A549 (cell line): ENCODE measurements at regions not wholly inside any gene's neighbourhood (a gene's known extent, or its start where the extent isn't known, plus 50 kb on each side); places are given as distances from the start of the nearest gene placed in this dataset.

Experiments
- ATAC-seq, 2 experiments: fragments of 200-7000 bp in 1 of 2; fragments of >200 bp in 1 of 2; cut with Nextera tagmentation in 1 of 2; cut with Tn5 transposase in 1 of 2; 3 replicates each; pipeline versions ENCODE4 v1.8.0 to v1.9.1; 2018 to 2020; ENCODE audit warnings: mild to moderate bottlenecking in 1 of 2, moderate library complexity in 1 of 2
- CTCF ChIA-PET: fragments of 300-600 bp; sonication (Branson Sonifier 250); formaldehyde crosslinking; extraction: SDS; loops from one replicate; lab custom pipeline; 2021; ENCODE audit warnings: antibody characterized with exemption, inconsistent platforms; lab: Yijun Ruan, JAX
- POLR2A ChIA-PET: fragments of 350-600 bp; formaldehyde crosslinking; extraction: SDS; loops from one replicate; lab custom pipeline; 2021; ENCODE audit warnings: antibody characterized with exemption, inconsistent platforms; lab: Yijun Ruan, JAX
- DNase-seq, 2 experiments: peaks; one replicate each; pipeline versions ENCODE4 v3.0.0 to v3.0.0-alpha.2; 2011 to 2016; ENCODE audit warnings: low read depth in 1 of 2, low spot score in 1 of 2
- FAIRE-seq: peaks from 2 replicates; lab custom pipeline; 2011; peaks lifted over from hg19 to GRCh38; lab: Jason Lieb, UNC
- H3K27ac ChIP-seq, 2 experiments: fragments of >200 bp; sonication (Bioruptor Twin); formaldehyde crosslinking; 3 replicates each; pipeline ENCODE4 v1.5.1; 2016 to 2017
- H3K4me1 ChIP-seq: fragments of >200 bp; sonication (Bioruptor Twin); formaldehyde crosslinking; 3 replicates; pipeline ENCODE4 v1.6.1; 2016
- H3K4me2 ChIP-seq: fragments of >200 bp; sonication (Bioruptor Twin); formaldehyde crosslinking; 3 replicates; pipeline ENCODE4 v1.6.1; 2016
- H3K4me3 ChIP-seq: fragments of >200 bp; sonication (Bioruptor Twin); formaldehyde crosslinking; 3 replicates; pipeline ENCODE4 v1.5.1; 2016
- H3K9me3 ChIP-seq: fragments of >200 bp; sonication (Bioruptor Twin); formaldehyde crosslinking; 3 replicates; pipeline ENCODE4 v1.6.1; 2016
- BHLHE40 ChIP-seq: IDR thresholded peaks from 2 replicates; pipeline ENCODE4 v1.6.1; 2012; ENCODE audit warnings: low read depth, low read length, inconsistent platforms
- CEBPB ChIP-seq, 2 experiments: fragments of >200 bp in 1 of 2; sonication (Bioruptor Twin) in 1 of 2; formaldehyde crosslinking in 1 of 2; IDR thresholded peaks; 2 replicates each; pipeline ENCODE4 v1.6.1; 2012 to 2016
- CHD2 ChIP-seq: fragments of 150-350 bp; IDR thresholded peaks from 2 replicates; pipeline ENCODE4 v1.6.1; 2014; ENCODE audit warnings: low read length; ENCODE audit not compliant: partially characterized antibody
- EHF ChIP-seq: fragments of 250-450 bp; sonication (Bioruptor Pico); IDR thresholded peaks from 2 replicates; pipeline ENCODE4 v1.5.0; 2020; ENCODE audit warnings: mild to moderate bottlenecking
- EHMT2 ChIP-seq: fragments of 200-600 bp; sonication (generic); IDR thresholded peaks from 2 replicates; pipeline ENCODE4 v1.6.1; 2016; ENCODE audit warnings: antibody characterized with exemption, low read depth, mild to moderate bottlenecking, moderate library complexity
- EP300 ChIP-seq, 2 experiments: fragments of >200 bp; sonication (Bioruptor Twin); formaldehyde crosslinking; IDR thresholded peaks; 2 replicates in 1 of 2; 3 replicates in 1 of 2; pipeline ENCODE4 v1.6.1; 2016 to 2017
- ESRRA ChIP-seq: fragments of 150-350 bp; IDR thresholded peaks from 2 replicates; pipeline ENCODE4 v1.6.1; 2014; ENCODE audit warnings: mild to moderate bottlenecking, low read length, borderline replicate concordance
- FOSB ChIP-seq: fragments of 250-450 bp; sonication (Bioruptor Pico); IDR thresholded peaks from 2 replicates; pipeline ENCODE4 v1.5.0; 2020; ENCODE audit warnings: mild to moderate bottlenecking, moderate library complexity
- FOSL2 ChIP-seq, 2 experiments: fragments of 450-650 bp in 1 of 2; fragments of >200 bp in 1 of 2; sonication (Bioruptor Twin) in 1 of 2; formaldehyde crosslinking; IDR thresholded peaks; 2 replicates each; pipeline versions ENCODE4 v1.5.0 to v1.6.1; 2016 to 2020; ENCODE audit warnings: mild to moderate bottlenecking in 1 of 2, moderate library complexity in 1 of 2
- HOXA7 ChIP-seq: fragments of 250-450 bp; sonication (Bioruptor Pico); IDR thresholded peaks from 2 replicates; pipeline ENCODE4 v1.5.0; 2020; ENCODE audit warnings: mild to moderate bottlenecking, moderate library complexity
- HOXB13 ChIP-seq: fragments of 250-450 bp; sonication (Bioruptor Pico); IDR thresholded peaks from 2 replicates; pipeline ENCODE4 v1.5.0; 2020; ENCODE audit warnings: low read depth, mild to moderate bottlenecking, moderate library complexity
- JUN ChIP-seq, 2 experiments: fragments of >200 bp; sonication (Bioruptor Twin); formaldehyde crosslinking; IDR thresholded peaks; 2 replicates in 1 of 2; 3 replicates in 1 of 2; pipeline ENCODE4 v1.6.1; 2016 to 2017
- JUNB ChIP-seq: fragments of >200 bp; sonication (Bioruptor Twin); formaldehyde crosslinking; IDR thresholded peaks from 2 replicates; pipeline ENCODE4 v1.6.1; 2016
- MAFK ChIP-seq: fragments of 450-650 bp; IDR thresholded peaks from 2 replicates; pipeline ENCODE4 v1.6.1; 2014; ENCODE audit not compliant: partially characterized antibody
- MAZ ChIP-seq: fragments of 150-350 bp; IDR thresholded peaks from 2 replicates; pipeline ENCODE4 v1.6.1; 2014; ENCODE audit warnings: antibody characterized with exemption, low read depth, low read length, borderline replicate concordance
- MYC ChIP-seq: IDR thresholded peaks from 2 replicates; pipeline ENCODE4 v1.6.1; 2012; ENCODE audit warnings: mild to moderate bottlenecking, inconsistent platforms, low read length, improper control_type of control experiment, borderline replicate concordance
- NFE2L2 ChIP-seq: fragments of 150-350 bp; conservative IDR thresholded peaks from 2 replicates; pipeline ENCODE4 v1.6.1; 2014; ENCODE audit warnings: low read length
- NPAS2 ChIP-seq: fragments of 250-450 bp; sonication (Bioruptor Pico); IDR thresholded peaks from 2 replicates; pipeline ENCODE4 v1.8.0; 2022; ENCODE audit warnings: mild to moderate bottlenecking, moderate library complexity, borderline replicate concordance
- NR3C1 ChIP-seq: fragments of >200 bp; sonication (Bioruptor Twin); formaldehyde crosslinking; IDR thresholded peaks from 3 replicates; pipeline ENCODE4 v1.6.1; 2017
- PHF8 ChIP-seq: fragments of 200-600 bp; sonication (generic); IDR thresholded peaks from 2 replicates; pipeline ENCODE4 v1.6.1; 2016; ENCODE audit warnings: low read depth, mild to moderate bottlenecking, antibody characterized with exemption, moderate library complexity, borderline replicate concordance
- POLR2AphosphoS2 ChIP-seq: conservative IDR thresholded peaks from 2 replicates; pipeline ENCODE4 v1.6.1; 2012; ENCODE audit warnings: low read length, improper control_type of control experiment, inconsistent platforms
- RFX5 ChIP-seq: fragments of 450-650 bp; IDR thresholded peaks from 2 replicates; pipeline ENCODE4 v1.7.1; 2014; ENCODE audit warnings: antibody characterized with exemption, mild to moderate bottlenecking, moderate library complexity
- RNF2 ChIP-seq: fragments of 200-600 bp; sonication (generic); IDR thresholded peaks from 2 replicates; pipeline ENCODE4 v1.6.1; 2016; ENCODE audit warnings: low read depth, mild to moderate bottlenecking, antibody characterized with exemption, moderate library complexity, borderline replicate concordance
- SMC3 ChIP-seq: fragments of >200 bp; sonication (Bioruptor Twin); formaldehyde crosslinking; IDR thresholded peaks from 3 replicates; pipeline ENCODE4 v1.6.1; 2018; ENCODE audit warnings: inconsistent platforms
- SREBF2 ChIP-seq: fragments of 450-650 bp; IDR thresholded peaks from 2 replicates; pipeline ENCODE4 v1.6.1; 2014; ENCODE audit warnings: mild to moderate bottlenecking, moderate library complexity
- TFCP2L1 ChIP-seq: fragments of 250-450 bp; sonication (Bioruptor Pico); IDR thresholded peaks from 2 replicates; pipeline ENCODE4 v1.5.0; 2021; ENCODE audit warnings: mild to moderate bottlenecking
- ZC3H11A ChIP-seq: fragments of 450-650 bp; IDR thresholded peaks from 2 replicates; pipeline ENCODE4 v1.6.1; 2014; ENCODE audit warnings: antibody characterized with exemption, mild to moderate bottlenecking
- ZNF302 ChIP-seq: fragments of 250-450 bp; sonication (Bioruptor Pico); IDR thresholded peaks from 2 replicates; pipeline ENCODE4 v1.9.0; 2021; ENCODE audit warnings: inconsistent platforms, mild to moderate bottlenecking, moderate library complexity
- WGBS: methylation state at CpG from one replicate; pipeline ENCODE4 v1.1.6; 2017; ENCODE audit errors: missing lambda C conversion rate; 5-methylcytosine and 5-hydroxymethylcytosine counted together
- TF ChIP-seq, protein P1 (sequence below): fragments of 250-450 bp; sonication (Bioruptor Pico); IDR thresholded peaks from 2 replicates; pipeline ENCODE4 v1.5.0; 2021; ENCODE audit warnings: mild to moderate bottlenecking, moderate library complexity, borderline replicate concordance
- TF ChIP-seq, protein P2 (sequence below): fragments of 200-600 bp; sonication (generic); IDR thresholded peaks from 2 replicates; pipeline ENCODE4 v1.6.1; 2016; ENCODE audit warnings: antibody characterized with exemption, mild to moderate bottlenecking, moderate library complexity
- TF ChIP-seq, protein P3 (sequence below): fragments of >200 bp; sonication (Bioruptor Twin); formaldehyde crosslinking; IDR thresholded peaks from 3 replicates; pipeline ENCODE4 v1.5.1; 2016
- TF ChIP-seq, protein P4 (sequence below): fragments of 150-350 bp; IDR thresholded peaks from 2 replicates; pipeline ENCODE4 v1.6.1; 2014; ENCODE audit warnings: low read depth, mild to moderate bottlenecking, low read length

DNA sequence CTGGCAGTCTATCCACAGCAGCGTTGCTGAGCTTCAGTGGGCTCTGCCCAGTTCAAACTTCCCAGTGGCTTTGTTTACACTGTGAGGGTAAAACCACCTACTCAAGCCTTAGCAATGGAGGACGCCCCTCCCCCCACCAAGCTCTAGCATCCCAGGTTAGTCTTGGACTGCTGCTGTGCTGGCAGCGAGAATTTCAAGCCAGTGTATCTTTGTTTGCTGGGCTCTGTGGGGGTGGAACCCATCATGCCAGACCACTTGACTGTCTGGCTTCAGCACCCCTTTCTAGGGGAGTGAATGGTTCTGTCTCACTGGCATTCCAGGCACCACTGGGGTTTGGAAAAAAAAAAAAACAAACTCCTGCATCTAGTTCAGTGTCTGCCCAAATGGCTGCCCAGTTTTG is 249.7 kb upstream of the SYNCRIP start:
- H3K4me3 ChIP-seq, result no peak overlapping the region
- no peak for TF ChIP-seq ESRRA
- TF ChIP-seq TFCP2L1 (CRISPR knock-in tag), result no peak
- no peak for TF ChIP-seq MAFK
- TF ChIP-seq BHLHE40, result no peak
- no peak for TF ChIP-seq MAZ
- TF ChIP-seq ZC3H11A, result no peak
- TF ChIP-seq, protein P1, sequence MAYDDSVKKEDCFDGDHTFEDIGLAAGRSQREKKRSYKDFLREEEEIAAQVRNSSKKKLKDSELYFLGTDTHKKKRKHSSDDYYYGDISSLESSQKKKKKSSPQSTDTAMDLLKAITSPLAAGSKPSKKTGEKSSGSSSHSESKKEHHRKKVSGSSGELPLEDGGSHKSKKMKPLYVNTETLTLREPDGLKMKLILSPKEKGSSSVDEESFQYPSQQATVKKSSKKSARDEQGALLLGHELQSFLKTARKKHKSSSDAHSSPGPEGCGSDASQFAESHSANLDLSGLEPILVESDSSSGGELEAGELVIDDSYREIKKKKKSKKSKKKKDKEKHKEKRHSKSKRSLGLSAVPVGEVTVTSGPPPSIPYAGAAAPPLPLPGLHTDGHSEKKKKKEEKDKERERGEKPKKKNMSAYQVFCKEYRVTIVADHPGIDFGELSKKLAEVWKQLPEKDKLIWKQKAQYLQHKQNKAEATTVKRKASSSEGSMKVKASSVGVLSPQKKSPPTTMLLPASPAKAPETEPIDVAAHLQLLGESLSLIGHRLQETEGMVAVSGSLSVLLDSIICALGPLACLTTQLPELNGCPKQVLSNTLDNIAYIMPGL, result no peak
- no peak for TF ChIP-seq NR3C1
- no peak for TF ChIP-seq EHF
- no peak for TF ChIP-seq FOSB (CRISPR knock-in tag)
- TF ChIP-seq MYC, result no peak
- TF ChIP-seq, protein P2, sequence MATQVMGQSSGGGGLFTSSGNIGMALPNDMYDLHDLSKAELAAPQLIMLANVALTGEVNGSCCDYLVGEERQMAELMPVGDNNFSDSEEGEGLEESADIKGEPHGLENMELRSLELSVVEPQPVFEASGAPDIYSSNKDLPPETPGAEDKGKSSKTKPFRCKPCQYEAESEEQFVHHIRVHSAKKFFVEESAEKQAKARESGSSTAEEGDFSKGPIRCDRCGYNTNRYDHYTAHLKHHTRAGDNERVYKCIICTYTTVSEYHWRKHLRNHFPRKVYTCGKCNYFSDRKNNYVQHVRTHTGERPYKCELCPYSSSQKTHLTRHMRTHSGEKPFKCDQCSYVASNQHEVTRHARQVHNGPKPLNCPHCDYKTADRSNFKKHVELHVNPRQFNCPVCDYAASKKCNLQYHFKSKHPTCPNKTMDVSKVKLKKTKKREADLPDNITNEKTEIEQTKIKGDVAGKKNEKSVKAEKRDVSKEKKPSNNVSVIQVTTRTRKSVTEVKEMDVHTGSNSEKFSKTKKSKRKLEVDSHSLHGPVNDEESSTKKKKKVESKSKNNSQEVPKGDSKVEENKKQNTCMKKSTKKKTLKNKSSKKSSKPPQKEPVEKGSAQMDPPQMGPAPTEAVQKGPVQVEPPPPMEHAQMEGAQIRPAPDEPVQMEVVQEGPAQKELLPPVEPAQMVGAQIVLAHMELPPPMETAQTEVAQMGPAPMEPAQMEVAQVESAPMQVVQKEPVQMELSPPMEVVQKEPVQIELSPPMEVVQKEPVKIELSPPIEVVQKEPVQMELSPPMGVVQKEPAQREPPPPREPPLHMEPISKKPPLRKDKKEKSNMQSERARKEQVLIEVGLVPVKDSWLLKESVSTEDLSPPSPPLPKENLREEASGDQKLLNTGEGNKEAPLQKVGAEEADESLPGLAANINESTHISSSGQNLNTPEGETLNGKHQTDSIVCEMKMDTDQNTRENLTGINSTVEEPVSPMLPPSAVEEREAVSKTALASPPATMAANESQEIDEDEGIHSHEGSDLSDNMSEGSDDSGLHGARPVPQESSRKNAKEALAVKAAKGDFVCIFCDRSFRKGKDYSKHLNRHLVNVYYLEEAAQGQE, result no peak
- TF ChIP-seq ZNF302 (CRISPR knock-in tag), result no peak
- no peak for TF ChIP-seq SMC3
- TF ChIP-seq, protein P3, sequence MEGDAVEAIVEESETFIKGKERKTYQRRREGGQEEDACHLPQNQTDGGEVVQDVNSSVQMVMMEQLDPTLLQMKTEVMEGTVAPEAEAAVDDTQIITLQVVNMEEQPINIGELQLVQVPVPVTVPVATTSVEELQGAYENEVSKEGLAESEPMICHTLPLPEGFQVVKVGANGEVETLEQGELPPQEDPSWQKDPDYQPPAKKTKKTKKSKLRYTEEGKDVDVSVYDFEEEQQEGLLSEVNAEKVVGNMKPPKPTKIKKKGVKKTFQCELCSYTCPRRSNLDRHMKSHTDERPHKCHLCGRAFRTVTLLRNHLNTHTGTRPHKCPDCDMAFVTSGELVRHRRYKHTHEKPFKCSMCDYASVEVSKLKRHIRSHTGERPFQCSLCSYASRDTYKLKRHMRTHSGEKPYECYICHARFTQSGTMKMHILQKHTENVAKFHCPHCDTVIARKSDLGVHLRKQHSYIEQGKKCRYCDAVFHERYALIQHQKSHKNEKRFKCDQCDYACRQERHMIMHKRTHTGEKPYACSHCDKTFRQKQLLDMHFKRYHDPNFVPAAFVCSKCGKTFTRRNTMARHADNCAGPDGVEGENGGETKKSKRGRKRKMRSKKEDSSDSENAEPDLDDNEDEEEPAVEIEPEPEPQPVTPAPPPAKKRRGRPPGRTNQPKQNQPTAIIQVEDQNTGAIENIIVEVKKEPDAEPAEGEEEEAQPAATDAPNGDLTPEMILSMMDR, result no peak
- no peak for TF ChIP-seq RNF2
- TF ChIP-seq, protein P4, sequence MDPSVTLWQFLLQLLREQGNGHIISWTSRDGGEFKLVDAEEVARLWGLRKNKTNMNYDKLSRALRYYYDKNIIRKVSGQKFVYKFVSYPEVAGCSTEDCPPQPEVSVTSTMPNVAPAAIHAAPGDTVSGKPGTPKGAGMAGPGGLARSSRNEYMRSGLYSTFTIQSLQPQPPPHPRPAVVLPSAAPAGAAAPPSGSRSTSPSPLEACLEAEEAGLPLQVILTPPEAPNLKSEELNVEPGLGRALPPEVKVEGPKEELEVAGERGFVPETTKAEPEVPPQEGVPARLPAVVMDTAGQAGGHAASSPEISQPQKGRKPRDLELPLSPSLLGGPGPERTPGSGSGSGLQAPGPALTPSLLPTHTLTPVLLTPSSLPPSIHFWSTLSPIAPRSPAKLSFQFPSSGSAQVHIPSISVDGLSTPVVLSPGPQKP, result no peak
- TF ChIP-seq, all 56 proteins: peak for 0
- FAIRE-seq, result no peak
- DNase-seq, result no peak
- ChIA-PET POLR2A (no interaction called here), CTCF (no interaction called here)
- Histone ChIP-seq H3K4me1 (no peaks in the 10 kb centered on the region), H3K27ac (no peak overlapping the region), H3K4me2 (no peak overlapping the region), H3K9me3 (no peaks in the 10 kb centered on the region)
- WGBS, result 7% methylated on average over 3 of the region's 3 CpGs
- no peak for ATAC-seq

DNA sequence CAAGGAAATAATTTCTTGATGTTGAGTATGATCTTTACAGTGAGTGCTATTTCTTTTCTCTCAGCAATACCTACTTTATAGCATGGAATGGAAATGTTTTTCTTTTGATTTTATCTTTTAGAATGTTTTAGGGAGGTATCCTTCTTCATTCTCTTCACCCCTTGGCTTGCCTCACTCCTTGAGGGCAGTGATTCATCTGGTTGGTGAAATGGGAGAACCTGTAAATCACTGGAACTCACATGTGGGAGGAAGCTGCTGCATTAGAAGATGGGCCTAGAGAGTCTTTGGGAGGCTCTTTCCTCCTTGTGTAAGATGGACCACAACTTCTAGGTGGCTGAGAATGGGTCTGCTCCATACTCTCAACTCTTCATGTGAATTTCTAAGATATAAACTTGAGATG is 244.8 kb upstream of the SYNCRIP start:
- DNase-seq (no peak), ATAC-seq (no peak)
- POLR2A ChIA-PET, result no interaction called here

More for the DNA sequence above, 244.8 kb upstream of the SYNCRIP start:
- no peak for FAIRE-seq
- Histone ChIP-seq H3K27ac (no peak overlapping the region), H3K4me1 (no peaks in the 10 kb centered on the region), H3K4me3 (no peak overlapping the region)
- CTCF ChIA-PET, result no interaction called here
- TF ChIP-seq POLR2AphosphoS2 (no peak), TFCP2L1 (CRISPR knock-in tag) (no peak), EHMT2 (no peak), SREBF2 (no peak), NPAS2 (CRISPR knock-in tag) (no peak), EP300 (IDR thresholded peaks at IDR 0.05) (no peak), JUNB (no peak), JUN (IDR thresholded peaks at IDR 0.05) (no peak), PHF8 (no peak), HOXA7 (CRISPR knock-in tag) (no peak), MAZ (no peak), HOXB13 (CRISPR knock-in tag) (no peak), NR3C1 (no peak), CEBPB (IDR thresholded peaks at IDR 0.05) (no peak), RFX5 (no peak), CHD2 (no peak), NFE2L2 (no peak), FOSL2 (IDR thresholded peaks at IDR 0.05) (no peak), FOSL2 (CRISPR knock-in tag; IDR thresholded peaks at IDR 0.05) (no peak)
- TF ChIP-seq, all 56 proteins: peak for 0
- no peaks in the 10 kb centered on the region for H3K9me3 ChIP-seq
- no peak overlapping the region for H3K4me2 ChIP-seq
